Choroid plexus epithelial cell (primary cell): ENCODE measurements at regions not wholly inside any gene's neighbourhood (a gene's known extent, or its start where the extent isn't known, plus 50 kb on each side); places are given as distances from the start of the nearest gene placed in this dataset.

ENCODE experiments used
- DNase-seq: peaks from one replicate; pipeline ENCODE4 v3.0.0-alpha.2; 2010; ENCODE audit warnings: low read depth
- H3K4me3 ChIP-seq: 2 replicates; pipeline ENCODE4 v1.5.1; 2011; ENCODE audit warnings: low read depth, mild to moderate bottlenecking, control low read depth, low read length, moderate library complexity
- TF ChIP-seq, protein P1 (sequence below): conservative IDR thresholded peaks from 2 replicates; pipeline ENCODE4 v1.5.1; 2011; ENCODE audit warnings: low read depth, mild to moderate bottlenecking, control low read depth, inconsistent platforms, low read length, moderate library complexity

DNA sequence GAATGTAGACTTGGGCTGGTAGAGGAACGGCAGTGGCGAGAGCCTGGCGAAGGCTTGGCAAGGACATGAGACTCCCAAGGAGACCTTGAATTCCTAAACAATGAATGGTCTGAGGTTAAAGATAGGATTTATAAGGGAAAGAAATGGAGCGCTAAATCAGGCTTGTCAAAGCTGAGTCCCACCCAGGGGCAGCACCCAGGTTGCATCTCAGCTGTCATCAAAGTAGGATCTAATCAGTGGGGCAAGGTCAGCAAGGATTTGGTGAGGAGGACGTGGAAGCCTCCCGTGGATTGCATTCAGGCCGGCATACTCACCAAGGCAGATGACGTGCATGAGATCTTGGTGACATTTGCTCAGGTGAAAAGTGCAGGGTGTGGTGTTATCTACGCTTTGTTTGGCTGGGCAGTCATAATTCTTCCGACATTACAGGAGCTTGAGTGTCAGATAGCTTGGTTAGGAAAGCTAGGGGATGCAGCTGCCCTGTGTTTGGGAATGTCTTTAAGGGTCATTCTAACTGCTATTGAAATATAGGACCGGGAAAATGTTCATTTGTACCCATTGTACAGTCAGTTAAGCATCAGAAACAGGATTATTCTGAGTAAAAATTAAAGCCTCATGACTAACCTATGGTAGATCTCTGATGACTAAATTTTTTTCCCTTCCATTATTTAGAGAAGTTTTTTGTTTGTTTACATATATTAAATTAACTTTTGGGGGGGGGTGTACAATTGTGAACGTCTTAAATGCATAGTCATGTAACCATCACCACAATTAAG lies 99.4 kb upstream of the TSC22D2 start:
- no peak overlapping the region for H3K4me3 ChIP-seq
- TF ChIP-seq, protein P1, sequence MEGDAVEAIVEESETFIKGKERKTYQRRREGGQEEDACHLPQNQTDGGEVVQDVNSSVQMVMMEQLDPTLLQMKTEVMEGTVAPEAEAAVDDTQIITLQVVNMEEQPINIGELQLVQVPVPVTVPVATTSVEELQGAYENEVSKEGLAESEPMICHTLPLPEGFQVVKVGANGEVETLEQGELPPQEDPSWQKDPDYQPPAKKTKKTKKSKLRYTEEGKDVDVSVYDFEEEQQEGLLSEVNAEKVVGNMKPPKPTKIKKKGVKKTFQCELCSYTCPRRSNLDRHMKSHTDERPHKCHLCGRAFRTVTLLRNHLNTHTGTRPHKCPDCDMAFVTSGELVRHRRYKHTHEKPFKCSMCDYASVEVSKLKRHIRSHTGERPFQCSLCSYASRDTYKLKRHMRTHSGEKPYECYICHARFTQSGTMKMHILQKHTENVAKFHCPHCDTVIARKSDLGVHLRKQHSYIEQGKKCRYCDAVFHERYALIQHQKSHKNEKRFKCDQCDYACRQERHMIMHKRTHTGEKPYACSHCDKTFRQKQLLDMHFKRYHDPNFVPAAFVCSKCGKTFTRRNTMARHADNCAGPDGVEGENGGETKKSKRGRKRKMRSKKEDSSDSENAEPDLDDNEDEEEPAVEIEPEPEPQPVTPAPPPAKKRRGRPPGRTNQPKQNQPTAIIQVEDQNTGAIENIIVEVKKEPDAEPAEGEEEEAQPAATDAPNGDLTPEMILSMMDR = no peak
- DNase-seq = no peak

DNA sequence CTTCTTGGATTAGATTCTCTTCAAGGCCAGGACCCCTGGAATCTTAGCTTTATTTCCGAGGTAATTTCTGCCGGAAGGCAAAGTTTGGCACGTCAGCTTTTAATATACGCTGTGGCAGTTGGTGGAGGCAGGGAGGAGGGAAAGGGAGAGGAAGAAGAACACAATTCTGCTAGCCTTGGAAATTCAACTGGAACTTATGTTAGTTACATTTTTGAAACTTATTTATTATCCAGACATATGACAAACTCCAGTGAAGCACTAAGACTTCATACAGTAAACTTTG lies 100.1 kb upstream of the TSC22D2 start:
- TF ChIP-seq, protein P1 = no peak
- H3K4me3 ChIP-seq = no peak overlapping the region
- DNase-seq = no peak

DNA sequence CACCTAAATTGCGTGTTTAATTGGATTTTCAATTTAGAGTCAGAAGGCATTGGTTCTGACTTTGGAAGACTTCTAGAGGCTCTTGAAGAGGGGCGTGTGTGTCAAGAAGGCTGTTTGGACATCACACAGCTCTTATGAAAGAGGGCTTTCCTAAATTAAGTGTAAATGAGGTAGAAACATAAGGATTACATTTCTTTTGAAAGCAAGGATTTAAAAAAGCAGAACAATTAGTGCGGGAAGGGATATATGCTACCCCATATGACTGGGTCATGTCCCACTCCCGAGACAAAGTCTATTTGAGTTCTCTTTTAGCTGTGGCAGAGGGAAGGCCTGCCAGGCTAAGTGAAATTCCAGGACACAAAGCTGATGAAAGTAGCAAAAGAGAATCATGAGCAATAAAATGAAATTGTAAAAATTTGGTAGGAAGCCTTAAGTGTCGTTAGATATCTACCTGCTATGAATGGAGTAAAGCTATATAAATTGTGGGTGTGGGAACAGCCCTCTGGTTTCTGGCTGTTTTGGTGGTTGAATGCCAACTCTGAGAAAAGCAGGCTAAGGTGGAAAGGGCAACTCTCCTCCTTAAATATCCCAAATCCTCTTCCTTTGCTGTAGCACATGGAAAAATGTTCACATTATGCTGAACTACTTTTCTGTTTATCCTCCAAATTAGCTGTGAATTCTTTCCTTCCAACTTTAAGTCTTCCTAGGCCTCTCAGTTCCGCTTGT lies 100.6 kb upstream of the TSC22D2 start:
- no peak for DNase-seq
- TF ChIP-seq, protein P1 = no peak
- no peak overlapping the region for H3K4me3 ChIP-seq

DNA sequence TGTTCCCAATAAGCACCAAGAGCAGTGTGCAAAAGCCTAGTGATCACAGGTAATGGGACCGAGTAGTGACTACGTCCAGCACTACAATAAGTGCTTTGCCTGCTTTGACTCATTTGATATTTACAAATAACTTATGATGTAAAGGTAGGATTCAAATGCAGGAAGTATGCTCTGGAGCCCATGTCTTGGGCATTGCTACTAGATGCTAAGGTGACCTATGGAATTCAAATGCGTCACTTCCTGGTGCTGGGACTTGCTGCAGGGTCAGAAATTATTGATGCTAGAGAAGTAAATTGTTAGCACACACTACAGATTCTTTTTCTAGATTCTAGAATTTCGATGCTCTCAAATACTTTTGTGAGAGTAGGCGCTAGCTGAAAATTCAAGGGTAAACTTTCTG lies 101.2 kb upstream of the TSC22D2 start:
- no peak overlapping the region for H3K4me3 ChIP-seq
- DNase-seq = no peak
- TF ChIP-seq, protein P1 = no peak

DNA sequence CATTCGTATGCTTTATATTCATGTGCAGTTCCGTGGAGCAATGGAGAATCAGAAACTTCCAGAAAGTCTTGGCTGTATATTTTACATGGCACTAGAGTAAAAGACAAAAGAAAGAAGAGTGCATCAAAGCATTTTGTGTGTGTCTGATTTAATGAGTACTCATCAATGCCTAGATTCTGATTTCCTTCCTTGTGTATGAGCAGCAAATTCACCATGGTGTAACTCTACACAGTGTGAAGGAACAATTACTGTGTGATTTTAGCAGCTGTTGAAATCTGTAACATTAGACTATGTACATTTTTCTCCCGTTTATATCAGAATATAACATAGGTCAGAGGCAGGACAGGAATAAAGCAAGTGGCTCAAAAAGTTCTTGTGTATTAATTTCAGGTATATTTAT lies 102.0 kb upstream of the TSC22D2 start:
- DNase-seq = no peak
- no peak overlapping the region for H3K4me3 ChIP-seq
- TF ChIP-seq, protein P1 = no peak

DNA sequence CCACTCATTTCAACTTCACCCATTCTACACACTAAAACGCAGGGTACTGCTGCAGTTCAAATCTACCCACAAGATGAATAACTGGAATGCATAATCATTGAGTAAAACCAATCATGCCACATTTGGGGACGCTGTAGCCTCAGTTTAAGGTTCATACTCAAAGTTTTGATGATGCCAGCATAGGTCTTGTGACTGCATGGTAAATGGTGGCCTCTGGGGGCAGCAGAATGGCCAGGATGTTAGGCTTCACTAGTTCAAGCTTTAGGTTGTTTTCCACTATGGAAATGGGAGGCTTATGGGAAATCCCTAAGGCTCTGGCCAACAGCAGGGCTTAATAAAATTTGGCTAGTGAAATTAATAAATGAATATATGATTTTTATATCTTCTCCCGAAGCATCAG lies 104.3 kb upstream of the TSC22D2 start:
- H3K4me3 ChIP-seq = no peak overlapping the region
- TF ChIP-seq, protein P1 = peak; percentile 29
- no peak for DNase-seq

DNA sequence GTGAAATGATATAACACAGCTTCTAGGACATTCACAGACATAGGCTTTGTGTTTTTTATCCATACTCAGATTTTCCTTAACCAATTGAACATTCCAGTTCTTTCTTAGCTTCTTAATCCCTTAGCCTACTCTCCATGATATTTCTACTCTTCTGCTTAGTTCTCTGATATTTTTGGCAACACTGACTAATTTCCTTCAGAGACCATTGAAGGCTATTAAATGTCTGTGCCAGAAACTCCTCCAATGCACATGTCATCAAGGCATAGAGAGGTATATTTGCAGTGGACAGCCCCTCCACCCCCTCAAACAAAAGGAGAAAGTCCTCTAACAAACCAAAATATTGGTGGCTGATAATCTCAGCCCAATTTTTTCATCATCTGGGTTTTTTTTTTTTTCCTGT lies 105.9 kb upstream of the TSC22D2 start:
- no peak overlapping the region for H3K4me3 ChIP-seq
- TF ChIP-seq, protein P1 = no peak
- no peak for DNase-seq
